Natural killer cell (primary cell): ENCODE measurements at regions not wholly inside any gene's neighbourhood (a gene's known extent, or its start where the extent isn't known, plus 50 kb on each side); places are given as distances from the start of the nearest gene placed in this dataset.

Experiments used
- ATAC-seq, 3 donors: fragments of 150-1000 bp in 2 of 3; fragments of 200-7000 bp in 1 of 3; cut with Tn5 transposase; 1 replicate in 1 of 3; 2 replicates in 2 of 3; pipeline ENCODE4 v1.10.0; 2021; ENCODE audit warnings: mild to moderate bottlenecking in 2 of 3, moderate library complexity in 2 of 3
- DNase-seq, 2 donors: peaks; one replicate each; pipeline versions ENCODE4 v3.0.0 to v3.0.0-alpha.2; 2013 to 2021; ENCODE audit warnings: mixed read lengths in 1 of 2
- H3K27ac ChIP-seq: one replicate; pipeline ENCODE4 v1.5.1; 2013; ENCODE audit warnings: mild to moderate bottlenecking, low read length
- H3K27me3 ChIP-seq: one replicate; pipeline ENCODE4 v1.6.1; 2013; ENCODE audit warnings: low read length; ENCODE audit not compliant: control insufficient read depth, insufficient read depth
- H3K36me3 ChIP-seq: one replicate; pipeline ENCODE4 v1.6.1; 2013; ENCODE audit warnings: low read length; ENCODE audit not compliant: control insufficient read depth, insufficient read depth
- H3K4me1 ChIP-seq: one replicate; pipeline ENCODE4 v1.6.1; 2013; ENCODE audit warnings: low read length; ENCODE audit not compliant: control insufficient read depth, insufficient read depth
- H3K4me3 ChIP-seq: one replicate; pipeline ENCODE4 v1.5.1; 2013; ENCODE audit warnings: low read length
- H3K9me3 ChIP-seq: one replicate; pipeline ENCODE4 v1.6.1; 2013; ENCODE audit warnings: low read length; ENCODE audit not compliant: control insufficient read depth, insufficient read depth
- H3K27ac Mint-ChIP-seq, 2 donors: one replicate each; pipeline ENCODE4 v1.8.0; 2022; ENCODE audit warnings: mild to moderate bottlenecking in 2 of 2, mixed read lengths in 2 of 2, moderate library complexity in 1 of 2
- H3K27me3 Mint-ChIP-seq, 2 donors: one replicate each; pipeline ENCODE4 v1.8.0; 2022; ENCODE audit warnings: low read depth in 2 of 2, mixed read lengths in 2 of 2
- H3K36me3 Mint-ChIP-seq: one replicate; pipeline ENCODE4 v1.8.0; 2022; ENCODE audit warnings: mixed read lengths
- H3K4me1 Mint-ChIP-seq, 2 donors: one replicate each; pipeline ENCODE4 v1.8.0; 2022; ENCODE audit warnings: mixed read lengths in 2 of 2
- H3K4me3 Mint-ChIP-seq: one replicate; pipeline ENCODE4 v1.8.0; 2022; ENCODE audit warnings: mild to moderate bottlenecking, moderate library complexity, mixed read lengths
- H3K9me3 Mint-ChIP-seq, 2 donors: one replicate each; pipeline ENCODE4 v1.8.0; 2022; ENCODE audit warnings: mixed read lengths in 2 of 2
- CTCF ChIP-seq: fragments of 200-600 bp; IDR thresholded peaks from one replicate; pipeline ENCODE4 v1.8.0; 2022; ENCODE audit warnings: antibody characterized with exemption
- WGBS: methylation state at CpG from one replicate; pipeline ENCODE4 v1.1.7; 2013; ENCODE audit warnings: missing lambda C conversion rate; ENCODE audit not compliant: insufficient coverage; 5-methylcytosine and 5-hydroxymethylcytosine counted together
- intact Hi-C: fragments of 100-400 bp; cut with micrococcal nuclease; formaldehyde crosslinking; loops from one replicate; pipeline ENCODE4 v1.14.2; 2022

- Mint-ChIP-seq H3K4me3 (no peak overlapping the region), H3K27ac (no peak overlapping the region), H3K9me3 (peaks cover 8 to 9% of the 10 kb centered on the region in 2 donors), H3K36me3 (no peaks in the 10 kb centered on the region), H3K4me1 (no peaks in the 10 kb centered on the region), H3K27me3 (no peaks in the 10 kb centered on the region)
- no peak for TF ChIP-seq CTCF
- H3K27ac ChIP-seq = no peak overlapping the region
- H3K4me1 ChIP-seq = no peaks in the 10 kb centered on the region
- no peaks in the 10 kb centered on the region for H3K27me3 ChIP-seq
- no peak for DNase-seq
- H3K36me3 ChIP-seq = no peaks in the 10 kb centered on the region
- ATAC-seq = no peak
- intact Hi-C loops = no loop called here
- H3K9me3 ChIP-seq = no peaks in the 10 kb centered on the region
- no peak overlapping the region for H3K4me3 ChIP-seq
Measured at GRCh38 chr3:117408811-117409210, 699.2 kb downstream of the TUSC7 start.

GRCh38 chr3:117409256-117409655 is 699.7 kb downstream of the TUSC7 start:
- intact Hi-C loops = no loop called here
- no peaks in the 10 kb centered on the region for H3K9me3 ChIP-seq
- no peaks in the 10 kb centered on the region for H3K4me1 ChIP-seq
- DNase-seq (no peak), ATAC-seq (no peak)
- H3K36me3 Mint-ChIP-seq = peaks cover under 1% of the 10 kb centered on the region
- no peaks in the 10 kb centered on the region for H3K36me3 ChIP-seq
- H3K27ac Mint-ChIP-seq = no peak overlapping the region
- H3K27ac ChIP-seq = no peak overlapping the region
- peaks cover 8 to 9% of the 10 kb centered on the region in 2 donors for H3K9me3 Mint-ChIP-seq
- no peaks in the 10 kb centered on the region for H3K27me3 ChIP-seq
- no peaks in the 10 kb centered on the region for H3K27me3 Mint-ChIP-seq
- no peak overlapping the region for H3K4me3 Mint-ChIP-seq
- TF ChIP-seq CTCF = no peak
- H3K4me3 ChIP-seq = no peak overlapping the region
- H3K4me1 Mint-ChIP-seq = no peaks in the 10 kb centered on the region
- no CpG with 5 or more reads among the region's 1 CpG for WGBS

GRCh38 chr3:117409701-117410459 is 700.3 kb downstream of the TUSC7 start:
- intact Hi-C loops = no loop called here
- Histone ChIP-seq H3K4me1 (no peaks in the 10 kb centered on the region), H3K4me3 (no peak overlapping the region), H3K27me3 (no peaks in the 10 kb centered on the region), H3K9me3 (no peaks in the 10 kb centered on the region), H3K36me3 (no peaks in the 10 kb centered on the region), H3K27ac (no peak overlapping the region)
- Mint-ChIP-seq H3K27me3 (no peaks in the 10 kb centered on the region), H3K4me1 (no peaks in the 10 kb centered on the region), H3K36me3 (peaks cover 6% of the 10 kb centered on the region), H3K27ac (no peak overlapping the region), H3K4me3 (no peak overlapping the region), H3K9me3 (peaks cover 8 to 9% of the 10 kb centered on the region in 2 donors)
- no peak for TF ChIP-seq CTCF
- ATAC-seq = no peak
- no peak for DNase-seq
- 93% methylated on average over 3 of the region's 3 CpGs for WGBS

- H3K9me3 Mint-ChIP-seq = peaks cover 8 to 9% of the 10 kb centered on the region in 2 donors
- H3K4me1 Mint-ChIP-seq = no peaks in the 10 kb centered on the region
- ATAC-seq (no peak), DNase-seq (no peak)
- H3K4me1 ChIP-seq = no peaks in the 10 kb centered on the region
- H3K27ac Mint-ChIP-seq = no peak overlapping the region
- H3K36me3 ChIP-seq = no peaks in the 10 kb centered on the region
- no peaks in the 10 kb centered on the region for H3K9me3 ChIP-seq
- TF ChIP-seq CTCF = no peak
- no peaks in the 10 kb centered on the region for H3K27me3 Mint-ChIP-seq
- WGBS = 7% methylated on average over 1 of the region's 4 CpGs
- no peak overlapping the region for H3K27ac ChIP-seq
- H3K4me3 Mint-ChIP-seq = no peak overlapping the region
- H3K4me3 ChIP-seq = no peak overlapping the region
- peaks cover 9% of the 10 kb centered on the region for H3K36me3 Mint-ChIP-seq
- intact Hi-C loops = no loop called here
- no peaks in the 10 kb centered on the region for H3K27me3 ChIP-seq
Measured at GRCh38 chr3:117411971-117412370, 702.4 kb downstream of the TUSC7 start.
